ENCODE measurements at regions not wholly inside any gene's neighbourhood (a gene's known extent, or its start where the extent isn't known, plus 50 kb on each side); places are given as distances from the start of the nearest gene placed in this dataset.

- Histone ChIP-seq H3F3A (ENCODE audit: insufficient read depth, low read length) (no peaks in the 10 kb centered on the region), H3K27me3 (replicated peaks; ENCODE audit: insufficient read depth, low read length) (no peaks in the 10 kb centered on the region), H3K9ac (ENCODE audit: low read length) (no peak overlapping the region), H3K9me3 (replicated peaks; ENCODE audit: insufficient read depth, low read length) (no peaks in the 10 kb centered on the region), H3K27ac (ENCODE audit: low read length) (no peak overlapping the region), H3K4me1 (ENCODE audit: low read length) (no peaks in the 10 kb centered on the region), H2AFZ (ENCODE audit: low read length) (no peak overlapping the region), H3K4me2 (ENCODE audit: low read depth, low read length) (no peak overlapping the region), H3K9me2 (replicated peaks; ENCODE audit: insufficient read depth, low read length) (no peaks in the 10 kb centered on the region), H3K79me2 (ENCODE audit: low read length) (no peaks in the 10 kb centered on the region), H4K20me1 (ENCODE audit: insufficient read depth, low read length) (no peaks in the 10 kb centered on the region), H3K4me3 (ENCODE audit: low read length) (no peak overlapping the region), H3K36me3 (replicated peaks; ENCODE audit: insufficient read depth, low read length) (no peaks in the 10 kb centered on the region)
- TF ChIP-seq, protein P1, sequence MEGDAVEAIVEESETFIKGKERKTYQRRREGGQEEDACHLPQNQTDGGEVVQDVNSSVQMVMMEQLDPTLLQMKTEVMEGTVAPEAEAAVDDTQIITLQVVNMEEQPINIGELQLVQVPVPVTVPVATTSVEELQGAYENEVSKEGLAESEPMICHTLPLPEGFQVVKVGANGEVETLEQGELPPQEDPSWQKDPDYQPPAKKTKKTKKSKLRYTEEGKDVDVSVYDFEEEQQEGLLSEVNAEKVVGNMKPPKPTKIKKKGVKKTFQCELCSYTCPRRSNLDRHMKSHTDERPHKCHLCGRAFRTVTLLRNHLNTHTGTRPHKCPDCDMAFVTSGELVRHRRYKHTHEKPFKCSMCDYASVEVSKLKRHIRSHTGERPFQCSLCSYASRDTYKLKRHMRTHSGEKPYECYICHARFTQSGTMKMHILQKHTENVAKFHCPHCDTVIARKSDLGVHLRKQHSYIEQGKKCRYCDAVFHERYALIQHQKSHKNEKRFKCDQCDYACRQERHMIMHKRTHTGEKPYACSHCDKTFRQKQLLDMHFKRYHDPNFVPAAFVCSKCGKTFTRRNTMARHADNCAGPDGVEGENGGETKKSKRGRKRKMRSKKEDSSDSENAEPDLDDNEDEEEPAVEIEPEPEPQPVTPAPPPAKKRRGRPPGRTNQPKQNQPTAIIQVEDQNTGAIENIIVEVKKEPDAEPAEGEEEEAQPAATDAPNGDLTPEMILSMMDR (IDR thresholded peaks at IDR 0.05; ENCODE audit: low read length) = no peak
- TF ChIP-seq EZH2 (optimal IDR thresholded peaks at IDR 0.05; ENCODE audit: low read depth, low read length) = no peak
- TF ChIP-seq EZH2phosphoT487 (IDR thresholded peaks at IDR 0.05; ENCODE audit: low read length) = no peak
- DNase-seq = no peak
Observed at GRCh38 chr4:54942721-54943120, 182.7 kb downstream of the KDR start.

DNA sequence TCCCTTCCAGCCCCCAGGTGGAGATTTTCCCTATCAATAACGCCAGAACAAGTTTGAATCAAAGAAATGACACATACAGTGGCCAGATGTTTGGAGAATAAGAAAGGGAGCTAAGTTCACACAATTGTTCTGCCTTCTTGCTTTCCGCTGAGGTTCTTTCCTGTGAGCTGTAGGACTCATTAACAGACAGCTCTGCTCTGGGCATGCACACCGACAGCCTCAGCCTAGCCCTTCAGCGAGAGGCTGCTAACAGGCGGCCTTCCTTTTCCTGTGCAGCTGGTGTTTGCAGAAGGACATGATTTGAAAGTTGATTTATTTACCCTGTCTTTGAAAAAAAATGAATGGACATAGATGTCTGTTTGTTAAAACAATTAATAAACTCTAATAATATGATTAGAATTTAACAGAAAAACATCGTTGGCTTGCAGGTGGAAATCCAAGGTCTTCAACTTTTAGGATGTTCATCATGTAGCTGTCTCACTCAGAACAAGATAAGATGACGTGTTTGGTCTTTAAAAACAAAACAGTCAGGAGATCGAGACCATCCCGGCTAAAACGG lies 183.3 kb downstream of the KDR start:
- Histone ChIP-seq H3K79me2 (ENCODE audit: low read length) (no peaks in the 10 kb centered on the region), H3K27ac (ENCODE audit: low read length) (no peak overlapping the region), H3K9me2 (replicated peaks; ENCODE audit: insufficient read depth, low read length) (no peaks in the 10 kb centered on the region), H3K4me1 (ENCODE audit: low read length) (no peaks in the 10 kb centered on the region), H4K20me1 (ENCODE audit: insufficient read depth, low read length) (no peaks in the 10 kb centered on the region), H3K36me3 (replicated peaks; ENCODE audit: insufficient read depth, low read length) (no peaks in the 10 kb centered on the region), H3F3A (ENCODE audit: insufficient read depth, low read length) (no peaks in the 10 kb centered on the region), H3K4me3 (ENCODE audit: low read length) (no peak overlapping the region), H3K9me3 (replicated peaks; ENCODE audit: insufficient read depth, low read length) (no peaks in the 10 kb centered on the region), H3K27me3 (replicated peaks; ENCODE audit: insufficient read depth, low read length) (no peaks in the 10 kb centered on the region), H2AFZ (ENCODE audit: low read length) (no peak overlapping the region), H3K4me2 (ENCODE audit: low read depth, low read length) (no peak overlapping the region), H3K9ac (ENCODE audit: low read length) (no peak overlapping the region)
- no peak for DNase-seq
- TF ChIP-seq EZH2 (optimal IDR thresholded peaks at IDR 0.05; ENCODE audit: low read depth, low read length) = no peak
- no peak for TF ChIP-seq EZH2phosphoT487 (IDR thresholded peaks at IDR 0.05; ENCODE audit: low read length)
- TF ChIP-seq, protein P1 (IDR thresholded peaks at IDR 0.05; ENCODE audit: low read length) = no peak

DNA sequence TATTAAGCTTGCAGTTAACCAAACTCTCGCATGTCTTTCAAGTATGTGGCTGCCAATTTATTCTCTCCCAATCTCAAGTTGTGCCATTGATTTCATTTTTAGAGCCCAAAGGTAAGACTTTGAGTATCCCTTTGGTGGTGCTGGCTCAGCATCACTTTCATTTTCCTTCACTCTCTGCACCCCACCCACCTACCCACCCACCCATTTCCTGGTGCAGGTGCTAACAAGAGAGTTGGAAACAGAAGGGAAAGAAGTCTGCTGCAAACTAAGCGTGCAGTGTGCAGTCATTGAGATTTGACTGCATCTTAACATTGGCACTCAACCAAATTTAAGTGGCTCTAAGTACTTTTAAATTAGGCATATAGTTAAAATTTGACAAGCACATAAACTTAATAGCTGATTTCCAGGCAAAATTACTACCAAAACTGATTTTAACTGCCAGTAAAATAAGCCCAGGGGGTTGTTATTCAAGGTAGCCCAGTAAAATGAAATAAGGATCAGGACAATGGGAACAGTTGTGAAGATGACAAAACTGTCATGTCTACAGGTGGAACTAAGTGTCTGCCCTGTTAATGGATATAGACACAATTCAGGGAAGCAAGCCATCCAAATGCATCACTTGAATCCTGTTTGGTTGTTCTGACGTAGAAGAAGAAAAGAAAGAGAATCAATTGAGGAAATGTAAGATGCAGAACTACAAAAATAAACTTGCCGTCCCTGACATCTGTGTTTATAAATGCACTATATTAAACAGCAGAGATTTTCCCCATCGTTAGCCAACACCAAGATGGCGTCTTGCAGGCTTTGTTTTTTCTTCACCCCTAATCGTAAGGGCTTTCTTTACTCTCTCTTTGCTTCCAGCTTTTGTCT lies 184.2 kb downstream of the KDR start:
- H3K4me1 ChIP-seq (ENCODE audit: low read length) = no peaks in the 10 kb centered on the region

More for the DNA sequence above, 184.2 kb downstream of the KDR start:
- Histone ChIP-seq H2AFZ (ENCODE audit: low read length) (no peak overlapping the region), H3K4me3 (ENCODE audit: low read length) (no peak overlapping the region), H4K20me1 (ENCODE audit: insufficient read depth, low read length) (no peaks in the 10 kb centered on the region), H3K9me3 (replicated peaks; ENCODE audit: insufficient read depth, low read length) (no peaks in the 10 kb centered on the region), H3K4me2 (ENCODE audit: low read depth, low read length) (no peak overlapping the region), H3K27me3 (replicated peaks; ENCODE audit: insufficient read depth, low read length) (no peaks in the 10 kb centered on the region), H3K9me2 (replicated peaks; ENCODE audit: insufficient read depth, low read length) (no peaks in the 10 kb centered on the region), H3K79me2 (ENCODE audit: low read length) (no peaks in the 10 kb centered on the region), H3F3A (ENCODE audit: insufficient read depth, low read length) (no peaks in the 10 kb centered on the region), H3K27ac (ENCODE audit: low read length) (no peak overlapping the region), H3K9ac (ENCODE audit: low read length) (no peak overlapping the region), H3K36me3 (replicated peaks; ENCODE audit: insufficient read depth, low read length) (no peaks in the 10 kb centered on the region)
- TF ChIP-seq EZH2 (optimal IDR thresholded peaks at IDR 0.05; ENCODE audit: low read depth, low read length) = no peak
- no peak for TF ChIP-seq EZH2phosphoT487 (IDR thresholded peaks at IDR 0.05; ENCODE audit: low read length)
- TF ChIP-seq, protein P1 (IDR thresholded peaks at IDR 0.05; ENCODE audit: low read length) = no peak
- DNase-seq = no peak

All from MM.1S (cell line).